Prostate gland (tissue), 2 donors: ENCODE measurements at regions not wholly inside any gene's neighbourhood (a gene's known extent, or its start where the extent isn't known, plus 50 kb on each side); places are given as distances from the start of the nearest gene placed in this dataset.

ENCODE experiments used
- POLR2A ChIP-seq: fragments of 450-650 bp; IDR thresholded peaks from one replicate; pipeline ENCODE4 v1.6.1; 2016; ENCODE audit warnings: antibody characterized with exemption, mild to moderate bottlenecking
- TF ChIP-seq, protein P1 (sequence below), 4 experiments: fragments of 200-600 bp in 2 of 4; fragments of 450-650 bp in 2 of 4; sonication (generic) in 2 of 4; IDR thresholded peaks; 1 replicate in 3 of 4; 2 replicates in 1 of 4; pipeline ENCODE4 v1.5.1; 2016 to 2019; ENCODE audit warnings: antibody characterized with exemption in 4 of 4, mild to moderate bottlenecking in 2 of 4, moderate library complexity in 2 of 4

DNA sequence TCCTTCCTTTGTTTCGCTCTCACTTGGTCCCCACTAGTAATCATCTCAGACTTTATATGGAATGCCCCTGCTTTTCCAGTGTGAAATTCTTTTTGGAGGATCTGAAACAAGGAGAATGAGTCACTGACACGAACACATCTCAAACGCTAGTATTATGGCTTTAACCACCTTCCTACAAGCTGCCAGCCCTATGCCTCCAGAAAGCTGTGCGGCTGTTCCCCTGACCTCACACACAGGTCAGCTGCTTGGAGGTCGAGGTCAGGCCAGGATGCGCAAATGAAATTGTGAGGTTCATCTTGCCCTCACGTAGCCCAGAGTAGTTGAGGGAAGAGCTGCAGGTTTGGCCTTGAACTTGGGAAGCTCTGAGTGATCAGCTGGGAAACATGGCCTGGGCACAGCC, 449.8 kb downstream of the FGF9 start:
- TF ChIP-seq, protein P1, sequence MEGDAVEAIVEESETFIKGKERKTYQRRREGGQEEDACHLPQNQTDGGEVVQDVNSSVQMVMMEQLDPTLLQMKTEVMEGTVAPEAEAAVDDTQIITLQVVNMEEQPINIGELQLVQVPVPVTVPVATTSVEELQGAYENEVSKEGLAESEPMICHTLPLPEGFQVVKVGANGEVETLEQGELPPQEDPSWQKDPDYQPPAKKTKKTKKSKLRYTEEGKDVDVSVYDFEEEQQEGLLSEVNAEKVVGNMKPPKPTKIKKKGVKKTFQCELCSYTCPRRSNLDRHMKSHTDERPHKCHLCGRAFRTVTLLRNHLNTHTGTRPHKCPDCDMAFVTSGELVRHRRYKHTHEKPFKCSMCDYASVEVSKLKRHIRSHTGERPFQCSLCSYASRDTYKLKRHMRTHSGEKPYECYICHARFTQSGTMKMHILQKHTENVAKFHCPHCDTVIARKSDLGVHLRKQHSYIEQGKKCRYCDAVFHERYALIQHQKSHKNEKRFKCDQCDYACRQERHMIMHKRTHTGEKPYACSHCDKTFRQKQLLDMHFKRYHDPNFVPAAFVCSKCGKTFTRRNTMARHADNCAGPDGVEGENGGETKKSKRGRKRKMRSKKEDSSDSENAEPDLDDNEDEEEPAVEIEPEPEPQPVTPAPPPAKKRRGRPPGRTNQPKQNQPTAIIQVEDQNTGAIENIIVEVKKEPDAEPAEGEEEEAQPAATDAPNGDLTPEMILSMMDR (IDR thresholded peaks at IDR 0.05): no peak
- no peak for TF ChIP-seq POLR2A
